HG02678 (cell line): ENCODE measurements at regions not wholly inside any gene's neighbourhood (a gene's known extent, or its start where the extent isn't known, plus 50 kb on each side); places are given as distances from the start of the nearest gene placed in this dataset.
"Not testable (repeated sequence)": the region's sequence is repeated elsewhere in the genome, so short reads cannot be mapped to it uniquely, and the experiment has no call there.

Experiments
- ATAC-seq: cut with Tn5 transposase; IDR thresholded peaks from one replicate; pipeline ENCODE4 v1.9.1; 2021; ENCODE audit warnings: mild to moderate bottlenecking, moderate library complexity; ENCODE audit not compliant: unreplicated experiment

- not testable (repeated sequence) for ATAC-seq
Measured at GRCh38 chr2:101645886-101646285, 51.6 kb upstream of the MAP4K4 start.

GRCh38 chr2:101644842-101645383 lies 52.6 kb upstream of the MAP4K4 start:
- ATAC-seq = no peak

DNA sequence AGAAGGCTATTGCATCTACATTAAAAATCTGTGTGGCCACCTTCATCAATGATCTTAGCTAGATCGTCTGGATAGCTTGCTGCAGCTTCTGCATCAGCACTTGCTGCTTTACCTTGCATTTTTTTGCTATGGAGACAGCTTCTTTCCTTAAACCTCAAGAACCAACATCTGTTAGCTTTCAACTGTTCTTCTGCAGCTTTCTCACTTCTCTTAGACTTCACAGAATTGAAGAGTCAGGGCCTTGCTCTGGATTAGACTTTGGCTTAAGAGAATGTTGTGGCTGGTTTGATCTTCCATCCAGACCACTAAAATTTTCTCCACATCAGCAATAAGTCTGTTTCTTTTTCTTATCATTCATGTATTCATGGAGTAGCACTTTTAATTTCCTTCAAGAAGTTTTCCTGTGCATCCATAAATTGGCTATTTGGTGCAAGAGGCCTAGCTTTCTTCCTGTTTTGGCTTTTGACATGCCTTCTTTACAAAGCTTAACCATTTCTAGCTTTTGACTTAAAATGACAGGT lies 54.4 kb upstream of the MAP4K4 start:
- no peak for ATAC-seq

DNA sequence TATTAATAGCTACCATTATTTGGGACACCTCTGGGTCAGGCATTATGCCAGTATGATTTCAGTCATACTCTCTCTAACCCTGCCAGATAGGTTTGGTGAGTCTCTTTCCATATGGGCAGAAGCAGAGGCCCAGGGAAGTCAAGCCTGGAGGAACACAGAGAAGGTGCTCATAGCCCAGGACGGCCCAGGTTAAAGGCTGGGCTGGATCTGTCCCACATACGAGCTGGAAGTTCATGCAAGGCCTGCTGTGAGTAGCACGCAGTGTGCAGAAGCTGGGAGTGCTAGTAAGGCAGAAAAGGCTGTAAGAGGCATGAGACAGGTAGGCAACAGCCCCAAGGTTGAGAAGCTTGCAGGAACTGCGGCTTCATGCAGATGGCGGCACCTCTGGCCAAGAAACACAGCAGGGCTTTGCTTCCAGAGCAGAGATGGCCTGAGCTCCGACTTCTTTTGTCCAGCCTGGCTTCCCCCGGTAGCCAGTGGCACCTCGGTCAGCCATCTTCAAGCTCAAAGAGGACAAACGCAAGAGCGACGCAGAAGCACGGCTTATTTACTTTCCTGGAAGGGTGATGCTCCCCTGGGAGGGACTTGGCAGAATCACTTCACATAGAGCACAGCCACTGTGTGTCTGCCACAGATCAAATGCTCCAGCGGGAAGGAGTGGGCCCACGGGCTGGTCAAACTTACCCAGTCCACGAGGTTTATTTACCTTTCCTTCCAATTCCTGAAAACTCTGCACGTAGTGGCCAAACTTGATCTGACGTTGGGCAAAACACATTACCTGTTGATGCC lies 58.5 kb upstream of the MAP4K4 start:
- ATAC-seq = no peak

DNA sequence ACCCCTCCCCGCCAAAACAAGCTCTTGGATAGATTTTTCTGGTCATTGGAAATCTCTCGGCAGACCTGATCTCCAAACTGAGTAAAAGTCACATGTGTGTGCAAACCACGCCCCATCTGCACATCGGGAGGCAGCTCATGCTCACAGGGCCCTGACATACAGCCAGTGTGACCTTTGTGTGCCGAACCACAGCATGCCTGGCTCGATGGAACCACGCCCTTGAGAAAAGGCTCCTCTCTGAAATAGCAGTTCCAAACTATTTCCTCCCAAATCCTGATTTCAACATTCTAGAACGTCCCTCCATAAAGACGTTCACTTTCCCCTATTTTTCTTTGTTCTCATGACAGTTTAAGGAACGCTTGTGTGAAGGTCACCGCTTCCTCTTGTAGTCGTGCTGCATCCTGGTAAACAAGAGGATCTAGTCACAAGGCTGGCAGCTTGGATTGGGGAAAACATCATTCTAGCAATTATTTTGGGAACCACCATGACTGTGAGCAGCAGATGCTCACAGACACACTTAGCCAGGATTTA lies 59.3 kb upstream of the MAP4K4 start:
- no peak for ATAC-seq

DNA sequence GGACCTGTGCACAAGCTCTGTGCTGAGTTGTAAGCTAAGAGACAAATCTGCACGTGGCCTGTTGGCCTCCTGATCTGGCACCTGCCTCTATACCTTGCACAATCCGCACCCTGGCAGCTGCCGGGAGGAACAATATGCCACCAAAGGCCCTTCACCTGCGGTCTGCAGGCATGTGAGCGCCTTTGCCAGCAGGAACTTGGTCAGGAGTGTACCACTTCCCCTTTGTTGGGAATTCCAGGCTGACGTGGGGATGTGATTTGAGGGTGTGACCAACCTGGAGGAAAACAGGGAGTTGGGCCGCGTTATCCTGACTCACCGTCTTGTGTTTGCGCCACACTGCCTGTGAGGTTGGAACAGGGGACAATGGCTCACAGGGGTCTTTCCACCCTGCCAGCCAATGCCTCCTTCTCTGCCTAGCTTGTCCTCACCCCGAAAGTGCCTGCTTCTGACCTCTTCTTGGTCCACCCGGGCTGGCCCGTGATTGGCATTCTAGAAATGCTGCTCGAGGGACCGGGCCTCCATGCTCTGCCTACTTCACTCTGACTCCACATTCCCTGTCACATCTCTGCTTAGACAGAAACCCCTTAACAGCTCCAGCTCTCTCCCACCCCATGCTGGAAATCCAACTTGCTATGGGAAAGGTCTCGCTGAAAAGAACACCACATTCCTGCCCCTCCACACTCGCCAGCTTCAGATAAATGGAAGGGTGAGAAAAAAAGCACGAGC lies 67.1 kb upstream of the MAP4K4 start:
- no peak for ATAC-seq

GRCh38 chr2:101628030-101628392 lies 69.5 kb upstream of the MAP4K4 start:
- ATAC-seq = no peak

DNA sequence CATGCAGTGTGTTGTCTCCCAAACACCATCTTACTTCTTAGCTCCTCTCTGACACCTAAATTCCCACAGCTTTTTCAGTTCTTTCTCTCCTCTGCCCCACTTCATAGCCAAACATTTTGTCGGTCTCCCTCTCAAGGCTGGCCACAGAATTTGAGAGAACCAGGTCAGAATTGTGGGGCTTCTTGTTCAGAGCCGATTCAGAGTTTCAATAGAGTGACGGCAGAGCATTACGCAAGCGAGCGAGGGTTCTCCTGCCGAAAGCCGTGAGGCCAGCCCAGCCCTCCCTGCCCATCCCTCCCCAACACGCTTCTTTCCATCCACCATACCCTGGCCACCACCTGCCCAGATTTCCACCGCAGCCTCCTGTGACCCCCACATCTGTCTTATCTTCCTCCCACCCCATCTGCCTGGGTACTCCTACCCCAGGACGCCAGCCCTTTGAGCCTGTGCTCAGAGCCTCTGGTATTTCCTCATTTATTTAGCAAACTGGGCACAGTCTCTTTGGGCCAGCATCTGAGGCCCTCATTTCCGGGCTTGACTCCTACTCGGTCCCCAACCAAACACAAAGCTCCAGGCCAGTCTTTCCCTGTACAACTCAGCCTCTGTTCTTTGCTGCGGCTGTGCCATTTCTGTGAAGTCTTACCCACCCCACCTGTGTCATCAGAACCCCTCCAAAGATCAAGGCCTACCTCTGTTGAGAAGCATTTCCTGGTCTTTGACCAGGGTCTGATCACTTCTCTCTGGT lies 70.0 kb upstream of the MAP4K4 start:
- no peak for ATAC-seq

GRCh38 chr2:101625814-101626213 lies 71.7 kb upstream of the MAP4K4 start:
- ATAC-seq = not testable (repeated sequence)

- peak; percentile 32 for ATAC-seq
Measured at GRCh38 chr2:101625387-101625786, 72.1 kb upstream of the MAP4K4 start.

DNA sequence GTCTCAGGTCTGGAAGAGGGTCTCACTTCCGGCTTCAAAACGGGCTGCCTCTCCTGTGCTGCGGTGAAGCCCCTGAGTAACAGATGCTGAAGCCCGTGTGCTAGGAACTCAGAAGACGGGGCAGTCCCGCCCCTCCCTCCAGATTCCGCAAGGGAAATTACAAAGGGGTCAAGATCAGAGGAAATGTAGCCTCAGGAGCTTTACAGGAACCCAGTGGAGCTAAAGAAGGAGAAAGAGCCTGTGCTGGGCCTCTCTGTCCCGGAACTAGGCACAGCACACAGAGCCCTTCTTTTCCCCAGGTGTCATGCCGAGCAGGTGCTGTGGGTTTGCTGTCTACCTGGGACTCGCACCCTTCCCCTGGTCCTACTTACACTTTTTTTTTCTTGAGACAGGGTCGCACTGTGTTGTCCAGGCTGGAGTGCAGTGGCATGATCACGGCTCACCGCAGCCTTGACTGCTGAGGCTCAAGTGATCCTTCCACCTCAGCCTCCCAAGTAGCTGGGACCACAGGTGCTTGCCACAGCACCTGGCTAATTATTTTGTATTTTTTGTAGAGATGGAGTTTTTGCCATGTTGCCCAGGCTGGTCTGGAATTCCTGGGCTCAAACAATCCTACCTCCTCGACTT lies 72.7 kb upstream of the MAP4K4 start:
- ATAC-seq = no peak

DNA sequence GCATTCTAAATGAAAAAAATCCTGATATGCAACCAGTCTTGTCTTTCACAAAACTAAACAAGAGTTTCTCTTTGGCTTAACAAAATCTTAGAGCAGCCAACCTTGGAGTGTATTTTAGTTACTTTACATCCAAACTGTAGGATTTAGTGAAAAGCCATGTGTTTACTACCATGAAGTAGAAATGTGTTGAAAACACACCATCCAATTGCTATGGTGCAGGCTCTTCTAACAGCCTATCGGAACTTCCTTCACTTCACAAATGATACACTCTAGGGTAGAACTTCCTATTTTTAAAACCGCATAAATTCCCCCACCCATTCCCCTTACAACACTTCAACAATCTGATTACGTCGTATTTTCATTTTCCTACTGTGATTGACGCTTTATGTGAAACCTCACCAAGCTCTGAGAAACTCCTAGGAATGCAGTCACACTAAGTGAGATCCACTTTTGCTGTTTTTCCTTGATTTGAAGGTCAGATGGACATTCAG lies 74.4 kb upstream of the MAP4K4 start:
- peak; percentile 73 for ATAC-seq

GRCh38 chr2:101622210-101623030 lies 75.1 kb upstream of the MAP4K4 start:
- peak; percentile 84 for ATAC-seq

GRCh38 chr2:101619191-101619591 lies 78.3 kb upstream of the MAP4K4 start:
- no peak for ATAC-seq

GRCh38 chr2:101617796-101618195 lies 79.7 kb upstream of the MAP4K4 start:
- no peak for ATAC-seq

GRCh38 chr2:101617188-101617587 lies 80.3 kb upstream of the MAP4K4 start:
- ATAC-seq = no peak

GRCh38 chr2:101614127-101614759 lies 83.3 kb upstream of the MAP4K4 start:
- ATAC-seq = no peak

- no peak for ATAC-seq
Measured at GRCh38 chr2:101613056-101613704, 84.3 kb upstream of the MAP4K4 start.
